Adrenal gland (tissue), 5 donors: ENCODE measurements at regions not wholly inside any gene's neighbourhood (a gene's known extent, or its start where the extent isn't known, plus 50 kb on each side); places are given as distances from the start of the nearest gene placed in this dataset.

Experiments
- CTCF ChIP-seq, 6 experiments: fragments of 450-650 bp in 4 of 6; fragments of 200-600 bp in 2 of 6; sonication (generic) in 1 of 6; IDR thresholded peaks; 1 replicate in 5 of 6; 2 replicates in 1 of 6; pipeline versions ENCODE4 v1.5.1 to v1.8.0; 2016 to 2021; ENCODE audit warnings: antibody characterized with exemption in 6 of 6, mild to moderate bottlenecking in 2 of 6, moderate library complexity in 1 of 6
- POLR2A ChIP-seq, 2 donors: fragments of 450-650 bp; IDR thresholded peaks; one replicate each; pipeline ENCODE4 v1.6.1; 2017; ENCODE audit warnings: antibody characterized with exemption in 2 of 2, mild to moderate bottlenecking in 2 of 2, moderate library complexity in 1 of 2
- donor health status: DM: no; HTN: no; CAD: no.

- TF ChIP-seq CTCF (IDR thresholded peaks at IDR 0.05) (no peak), POLR2A (IDR thresholded peaks at IDR 0.05) (no peak)
Measured at GRCh38 chrX:147749308-147749707, 162.4 kb upstream of the FMR1 start.
